Body of pancreas (tissue), 4 donors: ENCODE measurements at regions not wholly inside any gene's neighbourhood (a gene's known extent, or its start where the extent isn't known, plus 50 kb on each side); places are given as distances from the start of the nearest gene placed in this dataset.

ENCODE experiments used
- CTCF ChIP-seq, 7 experiments: fragments of 450-650 bp in 4 of 7; fragments of 200-600 bp in 3 of 7; sonication (generic) in 3 of 7; IDR thresholded peaks; one replicate each; pipeline ENCODE4 v1.5.1; 2016 to 2019; ENCODE audit warnings: antibody characterized with exemption in 7 of 7
- POLR2A ChIP-seq, 3 donors: fragments of 450-650 bp; IDR thresholded peaks; one replicate each; pipeline ENCODE4 v1.6.1; 2016; ENCODE audit warnings: antibody characterized with exemption in 3 of 3, mild to moderate bottlenecking in 2 of 3

DNA sequence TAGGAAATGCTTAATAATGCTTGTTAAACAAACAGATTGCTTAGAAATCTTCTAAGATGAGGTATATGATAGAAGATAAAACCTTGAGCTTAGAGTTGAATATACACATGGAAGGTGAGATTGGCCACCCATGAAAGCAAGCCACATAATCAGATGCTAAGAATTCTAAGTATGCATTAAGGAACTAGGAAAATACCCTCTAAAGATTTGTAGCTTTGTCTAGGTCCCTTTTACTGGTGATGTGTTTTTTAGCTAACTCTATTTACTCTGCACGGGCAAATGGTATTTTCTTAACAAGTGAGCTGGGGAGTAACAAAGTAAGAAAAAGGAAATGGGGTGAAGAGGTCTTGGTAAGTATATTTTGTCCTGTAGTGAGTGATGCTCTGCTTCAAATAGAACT, 310.3 kb downstream of the OXSM start:
- TF ChIP-seq CTCF (IDR thresholded peaks at IDR 0.05) (no peak), POLR2A (IDR thresholded peaks at IDR 0.05) (no peak)
